Heart right ventricle (tissue), 16 donors: ENCODE measurements at regions not wholly inside any gene's neighbourhood (a gene's known extent, or its start where the extent isn't known, plus 50 kb on each side); places are given as distances from the start of the nearest gene placed in this dataset.

Experiments
- ATAC-seq, 8 donors: fragments of 200-7000 bp; cut with Tn5 transposase; one replicate each; pipeline ENCODE4 v1.9.1; 2020; ENCODE audit warnings: mild to moderate bottlenecking in 8 of 8, moderate library complexity in 8 of 8, moderate number of reproducible peaks in 1 of 8
- DNase-seq, 2 donors: peaks; one replicate each; pipeline ENCODE4 v3.0.0-alpha.2; 2020
- H3K27ac ChIP-seq, 10 donors: fragments of 200-600 bp; sonication (generic) in 2 of 10; one replicate each; pipeline versions ENCODE4 v1.5.0 to v1.8.0; 2020 to 2022; ENCODE audit warnings: mild to moderate bottlenecking in 3 of 10
- H3K27me3 ChIP-seq, 7 donors: fragments of 200-600 bp; one replicate each; pipeline ENCODE4 v1.8.0; 2021 to 2022; ENCODE audit warnings: mild to moderate bottlenecking in 2 of 7
- H3K36me3 ChIP-seq, 9 donors: fragments of 200-600 bp; sonication (generic) in 1 of 9; one replicate each; pipeline versions ENCODE4 v1.5.0 to v1.8.0; 2020 to 2022; ENCODE audit warnings: mild to moderate bottlenecking in 2 of 9
- H3K4me1 ChIP-seq, 9 donors: fragments of 200-600 bp; sonication (generic) in 1 of 9; one replicate each; pipeline versions ENCODE4 v1.5.0 to v1.8.0; 2020 to 2022; ENCODE audit warnings: mild to moderate bottlenecking in 4 of 9
- H3K4me3 ChIP-seq, 10 donors: fragments of 200-600 bp; sonication (generic) in 2 of 10; one replicate each; pipeline versions ENCODE4 v1.5.0 to v1.8.0; 2020 to 2022; ENCODE audit warnings: mild to moderate bottlenecking in 7 of 10, moderate library complexity in 2 of 10
- H3K9me3 ChIP-seq, 11 donors: fragments of 200-600 bp in 10 of 11; sonication (generic) in 2 of 11; one replicate each; pipeline versions ENCODE4 v1.5.0 to v1.8.0; 2013 to 2022; ENCODE audit warnings: mild to moderate bottlenecking in 2 of 11, control low read depth in 1 of 11, moderate library complexity in 1 of 11
- WGBS, 2 donors: extraction: QIAGEN DNeasy Blood & Tissue Kit; methylation state at CpG; one replicate each; pipeline ENCODE4 v1.1.7; 2013; ENCODE audit warnings: inconsistent platforms in 1 of 2; 5-methylcytosine and 5-hydroxymethylcytosine counted together
- intact Hi-C, 10 donors: fragments of 100-400 bp; cut with DNase I; formaldehyde crosslinking; loops; one replicate each; pipeline versions ENCODE4 v1.11.1 to v1.14.2; 2022
- TF ChIP-seq, protein P1 (sequence below), 9 donors: fragments of 200-600 bp; sonication (generic) in 2 of 9; IDR thresholded peaks; one replicate each; pipeline versions ENCODE4 v1.5.0 to v1.8.0; 2021 to 2022; ENCODE audit warnings: antibody characterized with exemption in 9 of 9, mild to moderate bottlenecking in 5 of 9, moderate library complexity in 1 of 9
- donor health status: Arrhythmogenic right ventricular cardiomyopathy.
- donor health status: ischemic (EF 13 %, LVEDD 7.1; RV severe dilation, severe dysfunction).
- donor health status: healthy with polysubstance abuse.
- donor health status: DM: no; HTN: yes; CAD: no.
- donor health status: DM: no; HTN: no; CAD: no.
- donor health status: ischemic (EF 25% LVEDD 6.9; RV normal size, moderate dysfunction).
- donor health status: ischemic (EF 25% LVEDD 5.7; RV mildly dilated, moderate dysfunction).
- donor health status: healthy.
- donor health status: DM: yes; HTN: yes; CAD: no.
- donor health status: Ischemic cardiomyopathy.
- donor health status: ischemic (EF 35%, LVEDD 5.7; RV mildly dilated, moderate dysfunction).
- donor health status: nonischemic (EF 11% LVEDD 7.7; RV severe dilation, severe dysfunction).
- donor health status: DM: yes; HTN: yes; CAD: no.
- donor health status: PGD.
- donor health status: ischemic (EF 29% LVEDD 5.4; RV normal size, mild dysfunction).
- donor health status: nonischemic (EF 23%, LVEDD 6.1; RV moderate dilation, normal function).

DNA sequence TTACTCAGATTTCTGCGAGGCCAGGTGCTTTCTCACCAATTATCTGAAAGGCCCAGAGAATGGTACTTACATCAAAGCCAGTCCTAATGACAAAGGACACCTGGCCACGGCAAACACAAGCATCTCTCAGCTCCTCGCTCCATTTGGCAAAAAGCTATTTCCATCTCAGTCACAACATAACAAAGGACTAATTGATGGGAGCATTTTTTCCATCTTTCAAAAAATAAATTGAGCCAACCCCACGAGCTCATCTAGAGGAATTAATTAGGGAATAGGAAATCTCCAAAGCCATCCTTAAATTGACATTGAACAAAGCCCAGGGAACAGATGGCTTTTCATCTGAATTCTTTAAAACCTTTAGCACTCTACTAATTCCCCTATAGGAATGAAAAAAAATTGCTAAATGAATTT lies 236.7 kb downstream of the HAO1 start:
- Histone ChIP-seq H3K4me1 (no peaks in the 10 kb centered on the region), H3K27ac (no peak overlapping the region), H3K9me3 (no peaks in the 10 kb centered on the region), H3K36me3 (no peaks in the 10 kb centered on the region), H3K27me3 (no peaks in the 10 kb centered on the region), H3K4me3 (no peak overlapping the region)
- no peak for ATAC-seq
- TF ChIP-seq, protein P1, sequence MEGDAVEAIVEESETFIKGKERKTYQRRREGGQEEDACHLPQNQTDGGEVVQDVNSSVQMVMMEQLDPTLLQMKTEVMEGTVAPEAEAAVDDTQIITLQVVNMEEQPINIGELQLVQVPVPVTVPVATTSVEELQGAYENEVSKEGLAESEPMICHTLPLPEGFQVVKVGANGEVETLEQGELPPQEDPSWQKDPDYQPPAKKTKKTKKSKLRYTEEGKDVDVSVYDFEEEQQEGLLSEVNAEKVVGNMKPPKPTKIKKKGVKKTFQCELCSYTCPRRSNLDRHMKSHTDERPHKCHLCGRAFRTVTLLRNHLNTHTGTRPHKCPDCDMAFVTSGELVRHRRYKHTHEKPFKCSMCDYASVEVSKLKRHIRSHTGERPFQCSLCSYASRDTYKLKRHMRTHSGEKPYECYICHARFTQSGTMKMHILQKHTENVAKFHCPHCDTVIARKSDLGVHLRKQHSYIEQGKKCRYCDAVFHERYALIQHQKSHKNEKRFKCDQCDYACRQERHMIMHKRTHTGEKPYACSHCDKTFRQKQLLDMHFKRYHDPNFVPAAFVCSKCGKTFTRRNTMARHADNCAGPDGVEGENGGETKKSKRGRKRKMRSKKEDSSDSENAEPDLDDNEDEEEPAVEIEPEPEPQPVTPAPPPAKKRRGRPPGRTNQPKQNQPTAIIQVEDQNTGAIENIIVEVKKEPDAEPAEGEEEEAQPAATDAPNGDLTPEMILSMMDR (IDR thresholded peaks at IDR 0.05): no peak
- WGBS, 2 donors: 53 to 58% methylated on average over 4 of the region's 4 CpGs
- intact Hi-C loops: no loop called here
- no peak for DNase-seq

DNA sequence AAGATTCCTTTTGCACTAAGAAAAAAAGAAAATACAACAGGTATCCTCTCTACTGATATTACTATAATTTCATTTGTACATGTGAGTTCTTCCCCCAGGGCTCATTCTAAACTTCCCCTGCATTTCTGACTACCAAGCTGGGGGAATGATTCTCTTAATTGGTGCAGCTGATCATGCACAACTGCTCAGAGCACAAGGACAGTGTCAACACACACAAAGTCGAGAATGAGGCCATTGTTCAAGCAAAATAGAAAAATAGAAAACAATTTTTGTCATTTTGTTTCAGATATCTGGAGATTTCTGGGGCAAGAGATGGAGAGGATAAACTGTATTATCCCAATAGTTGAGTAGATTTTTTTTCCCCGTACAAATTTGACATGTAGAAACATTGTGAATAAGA lies 236.3 kb downstream of the HAO1 start:
- no peak for ATAC-seq
- 71 to 72% methylated on average over 2 of the region's 2 CpGs for WGBS, 2 donors
- no peaks in the 10 kb centered on the region for H3K4me1 ChIP-seq

DNA sequence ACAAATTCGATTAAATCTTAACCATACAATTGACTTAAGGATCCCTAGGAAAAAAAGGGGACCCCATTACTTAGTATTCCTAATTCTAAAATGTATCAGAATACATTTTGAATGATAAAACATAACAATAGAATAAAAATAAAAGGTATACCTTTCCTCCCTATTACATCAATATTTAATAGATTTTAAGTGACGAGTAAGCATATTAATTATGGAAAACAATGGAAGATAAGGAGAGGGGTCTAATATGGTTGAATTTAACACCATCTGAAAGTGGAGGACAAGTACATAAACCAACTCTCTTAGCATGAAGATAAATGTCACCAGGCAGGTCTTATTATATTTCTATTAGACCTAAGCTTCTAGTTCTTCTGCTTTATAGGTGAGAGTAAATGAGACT lies 232.1 kb downstream of the HAO1 start:
- intact Hi-C loops: no loop called here
- H3K36me3 ChIP-seq: no peaks in the 10 kb centered on the region
- no peaks in the 10 kb centered on the region for H3K4me1 ChIP-seq
- DNase-seq (no peak), ATAC-seq (no peak)
- TF ChIP-seq, protein P1 (IDR thresholded peaks at IDR 0.05): no peak
- H3K27me3 ChIP-seq: no peaks in the 10 kb centered on the region
- WGBS, 2 donors: 56 to 62% methylated on average over 2 of the region's 2 CpGs
- no peak overlapping the region for H3K4me3 ChIP-seq
- no peak overlapping the region for H3K27ac ChIP-seq
- H3K9me3 ChIP-seq: peaks cover 0 to 5% (median 0%) of the 10 kb centered on the region in 11 donors

More for the DNA sequence above, 236.3 kb downstream of the HAO1 start:
- TF ChIP-seq, protein P1 (IDR thresholded peaks at IDR 0.05): no peak
- Histone ChIP-seq H3K27me3 (no peaks in the 10 kb centered on the region), H3K36me3 (no peaks in the 10 kb centered on the region), H3K27ac (no peak overlapping the region), H3K9me3 (no peaks in the 10 kb centered on the region), H3K4me3 (no peak overlapping the region)
- intact Hi-C loops: no loop called here
- no peak for DNase-seq

DNA sequence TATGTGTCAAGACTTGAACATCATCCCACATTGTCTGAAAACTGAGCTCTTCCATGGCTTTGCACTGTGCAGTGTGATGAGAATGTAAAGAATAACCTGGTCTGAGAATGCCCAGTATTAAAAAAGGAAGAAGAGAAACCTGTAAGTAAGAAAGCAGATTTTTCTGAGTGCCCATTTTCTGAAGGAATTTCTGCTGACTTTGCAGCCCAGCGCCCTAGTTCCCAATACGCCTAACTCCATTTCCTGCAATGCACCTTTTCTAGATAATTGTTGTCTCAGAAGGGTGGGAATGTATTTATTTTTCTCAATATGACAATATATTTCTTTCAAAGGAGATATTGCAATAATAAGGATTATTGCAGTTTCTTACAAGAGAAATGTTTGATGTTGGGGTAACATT lies 231.5 kb downstream of the HAO1 start:
- H3K4me3 ChIP-seq: no peak overlapping the region
- peaks cover 0 to 5% (median 0%) of the 10 kb centered on the region in 11 donors for H3K9me3 ChIP-seq
- H3K27ac ChIP-seq: no peak overlapping the region
- no peaks in the 10 kb centered on the region for H3K4me1 ChIP-seq
- H3K27me3 ChIP-seq: no peaks in the 10 kb centered on the region
- no peak for ATAC-seq
- H3K36me3 ChIP-seq: no peaks in the 10 kb centered on the region
- DNase-seq: no peak
- intact Hi-C loops: no loop called here
- TF ChIP-seq, protein P1 (IDR thresholded peaks at IDR 0.05): no peak
- WGBS, 2 donors: 84 to 86% methylated on average over 2 of the region's 2 CpGs
